ENCODE measurements at regions not wholly inside any gene's neighbourhood (a gene's known extent, or its start where the extent isn't known, plus 50 kb on each side); places are given as distances from the start of the nearest gene placed in this dataset.

GRCh38 chr12:124430491-124430890 is 135.6 kb downstream of the RFLNA start:
- DNase-seq (ENCODE audit: low read depth) = no peak

DNA sequence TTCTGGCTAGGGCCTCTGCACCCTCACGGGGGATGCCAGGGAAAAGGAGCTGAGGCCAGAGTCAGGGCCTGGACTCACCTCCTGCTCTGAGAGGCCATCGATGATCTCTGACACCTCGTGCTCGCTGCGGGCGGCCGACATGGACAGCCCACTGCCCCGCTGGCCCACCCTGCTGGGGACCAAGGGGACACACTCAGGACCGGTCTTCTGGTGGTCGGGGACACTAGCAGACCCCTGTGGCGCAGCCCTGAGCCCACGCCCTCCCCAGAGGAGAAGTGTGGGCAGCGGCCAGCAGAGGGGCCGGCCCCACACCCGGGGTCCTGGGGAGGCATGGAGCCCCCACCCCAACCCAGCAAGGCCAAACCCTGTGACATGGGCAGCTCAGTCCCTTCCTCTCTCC is 134.6 kb downstream of the RFLNA start:
- no peak for DNase-seq (ENCODE audit: low read depth)

GRCh38 chr12:124428792-124429281 is 133.9 kb downstream of the RFLNA start:
- DNase-seq (ENCODE audit: low read depth) = no peak

- DNase-seq (ENCODE audit: low read depth) = no peak
These were observed 133.4 kb downstream of the RFLNA start for GRCh38 chr12:124428136-124428791.

- DNase-seq (ENCODE audit: low read depth) = no peak
These were observed 132.0 kb downstream of the RFLNA start for GRCh38 chr12:124426594-124427555.

- DNase-seq (ENCODE audit: low read depth) = no peak
These were observed 130.8 kb downstream of the RFLNA start for GRCh38 chr12:124425667-124426066.

GRCh38 chr12:124424516-124424905 is 129.6 kb downstream of the RFLNA start:
- DNase-seq (ENCODE audit: low read depth) = no peak

DNA sequence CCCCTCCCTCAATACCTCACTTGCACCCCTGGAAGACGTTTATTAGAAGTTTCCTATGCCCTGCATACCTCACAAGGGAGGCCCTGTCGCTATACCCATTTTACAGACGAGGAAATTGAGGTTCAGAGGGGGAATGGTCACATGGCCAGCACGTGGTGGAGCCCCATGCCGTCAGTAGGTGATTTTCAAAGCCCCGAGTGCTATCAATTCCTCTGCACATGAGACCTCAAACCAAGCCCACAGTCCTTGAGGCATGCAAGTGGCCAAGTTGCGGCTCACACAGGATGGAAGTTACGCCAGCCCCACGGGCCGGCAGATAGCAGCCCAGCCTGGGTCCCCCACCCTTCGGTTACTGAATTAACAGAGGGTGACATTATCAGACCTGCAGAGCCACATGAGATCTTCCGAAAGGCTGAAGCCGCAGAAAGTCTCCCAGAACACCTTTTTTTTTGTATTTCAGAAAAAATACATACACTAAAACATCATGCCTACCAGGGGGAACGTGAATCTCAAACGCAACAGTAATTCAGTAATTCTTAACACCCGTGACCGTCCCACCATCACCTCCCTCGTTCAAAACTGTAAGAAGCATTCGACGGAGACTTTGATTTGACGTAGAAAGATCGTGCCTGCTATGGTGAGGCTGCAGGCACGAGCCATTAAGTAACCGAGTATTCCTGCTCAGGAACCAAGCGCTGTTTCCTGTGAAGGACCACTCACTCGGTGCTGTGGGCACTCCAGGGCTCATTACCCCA is 129.0 kb downstream of the RFLNA start:
- DNase-seq (ENCODE audit: low read depth) = no peak

DNA sequence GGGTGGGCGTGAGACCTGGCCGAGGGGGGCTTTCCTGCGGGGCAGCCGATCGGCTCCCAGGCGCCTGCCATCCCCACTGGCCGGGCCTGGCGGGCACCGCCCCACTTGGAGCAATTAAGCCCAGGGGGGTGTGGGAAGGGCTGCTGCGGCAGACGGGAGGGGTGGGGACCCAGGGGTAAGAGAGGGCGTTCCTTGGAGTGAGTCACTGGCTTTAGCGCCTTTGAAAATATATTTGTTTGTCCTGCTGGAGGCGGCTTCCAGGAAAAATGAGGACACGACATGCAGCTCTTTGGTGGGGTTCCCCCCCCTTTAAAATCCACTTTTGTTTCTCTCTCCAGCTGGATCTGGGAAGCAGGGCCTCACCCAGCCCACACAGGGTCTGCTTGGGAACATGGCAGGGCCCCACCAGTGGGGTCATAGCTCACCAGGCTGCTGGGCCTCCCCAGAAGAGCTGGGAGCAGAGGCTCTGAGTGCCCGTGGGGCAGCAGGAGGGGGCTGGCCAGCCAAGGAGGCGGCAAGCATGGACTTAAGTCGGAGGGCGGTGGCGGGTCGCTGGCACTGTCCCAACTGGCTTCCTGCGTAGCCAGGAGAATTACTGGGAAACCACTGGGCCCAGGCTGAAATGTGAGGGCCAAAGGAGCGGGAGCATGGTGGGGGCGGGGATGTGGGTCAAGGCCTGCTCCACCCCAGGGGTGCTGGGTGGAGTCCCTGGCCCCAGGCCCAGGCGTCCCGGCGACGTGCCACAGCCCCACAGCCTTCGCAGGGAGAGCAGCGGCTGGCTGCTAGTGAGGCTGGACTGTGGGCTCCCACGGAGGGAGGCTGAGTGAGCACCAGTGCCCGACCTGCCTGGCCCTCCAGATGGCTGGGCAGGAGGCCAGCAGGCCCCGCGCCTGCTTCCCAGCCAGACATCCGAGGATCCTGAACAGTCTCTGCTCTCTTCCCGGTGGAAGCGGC is 128.0 kb downstream of the RFLNA start:
- DNase-seq (ENCODE audit: low read depth) = no peak

GRCh38 chr12:124422142-124422569 is 127.3 kb downstream of the RFLNA start:
- DNase-seq (ENCODE audit: low read depth) = no peak

DNA sequence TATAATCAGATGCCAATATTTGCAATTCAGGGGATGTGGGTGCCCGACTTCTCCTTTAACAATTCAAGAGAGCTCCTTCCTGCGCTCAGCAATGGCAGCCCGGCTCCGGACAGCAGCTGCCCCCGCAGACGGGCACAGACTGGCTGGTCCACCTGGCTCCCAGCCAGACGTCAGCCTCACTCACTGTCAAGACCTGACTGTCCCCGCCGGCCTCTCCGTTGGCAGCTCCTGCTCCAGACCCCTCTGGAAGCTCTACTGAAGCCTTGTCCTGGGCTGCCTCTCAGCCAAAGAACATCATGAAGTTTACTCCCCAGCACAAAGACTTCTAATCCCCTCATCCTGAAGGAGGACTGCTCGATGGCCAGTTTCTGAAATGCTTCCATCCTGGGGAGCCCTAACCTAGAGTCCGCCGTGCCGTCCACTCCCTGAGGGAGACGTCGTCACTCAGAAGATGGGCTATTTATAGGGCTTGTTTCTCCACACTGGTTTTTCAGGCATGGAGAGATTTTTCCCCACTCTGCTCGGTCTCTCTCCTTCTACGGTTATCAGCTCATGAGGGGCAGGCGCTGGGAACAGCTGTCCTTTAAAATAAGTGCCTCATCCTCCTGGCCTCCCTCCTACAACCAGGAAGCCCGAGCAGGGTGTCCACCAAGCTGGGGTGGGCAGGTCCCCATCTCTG is 126.2 kb downstream of the RFLNA start:
- DNase-seq (ENCODE audit: low read depth) = no peak

GRCh38 chr12:124420041-124420995 is 125.4 kb downstream of the RFLNA start:
- no peak for DNase-seq (ENCODE audit: low read depth)

DNA sequence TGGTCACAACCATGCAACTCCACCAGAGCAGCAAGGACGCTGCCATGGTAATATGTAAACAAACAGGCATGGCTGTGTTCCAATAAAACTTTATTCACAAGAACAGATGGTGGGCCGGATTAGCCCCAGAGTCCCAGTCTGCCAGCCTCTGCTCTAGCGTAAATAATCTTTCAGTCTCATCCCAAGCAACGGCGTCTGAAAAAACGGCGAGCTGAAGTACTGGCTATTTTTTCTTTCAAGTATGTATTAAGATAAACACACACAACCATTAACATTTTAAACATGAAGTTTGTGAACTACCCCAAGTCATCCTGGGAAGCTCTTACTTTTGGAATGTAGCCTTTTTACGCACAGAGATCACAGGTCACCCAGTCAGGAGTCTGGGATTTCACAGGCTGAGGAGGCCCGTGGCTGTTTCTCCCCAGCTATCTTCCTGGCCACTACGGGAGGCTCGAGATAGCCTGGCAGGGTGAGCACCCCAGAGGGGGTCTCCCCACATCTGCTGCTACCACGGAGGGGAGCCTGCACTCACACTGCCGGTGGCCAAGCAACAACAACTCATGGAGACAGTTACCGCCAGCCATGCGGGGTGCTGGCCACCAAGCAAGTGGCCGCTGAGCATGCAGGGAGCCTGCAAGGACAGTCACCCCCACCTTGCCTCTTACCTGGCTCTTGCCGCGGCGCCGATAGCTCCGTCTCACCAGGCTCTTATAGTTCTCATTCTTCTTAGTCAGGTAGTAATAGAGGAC is 124.6 kb downstream of the RFLNA start:
- no peak for DNase-seq (ENCODE audit: low read depth)

DNA sequence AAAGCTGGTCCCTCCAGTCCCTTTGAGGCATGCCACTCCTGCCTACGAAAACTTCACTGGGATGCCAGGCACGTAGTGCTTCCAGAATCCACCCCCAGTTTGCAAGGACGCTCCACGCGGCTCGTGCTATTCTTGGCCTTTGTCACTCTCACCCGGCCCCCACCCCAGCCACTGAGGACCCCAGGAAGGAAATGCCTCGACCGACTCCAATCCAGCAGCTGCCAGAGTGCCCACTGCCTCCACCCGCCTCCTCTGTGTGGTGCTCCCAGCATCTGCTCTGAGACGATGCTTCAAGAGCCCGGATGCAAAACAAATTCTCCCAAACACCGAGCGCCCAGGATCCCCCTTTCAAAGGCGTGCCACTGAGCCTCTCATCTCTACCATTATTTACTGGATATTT is 123.9 kb downstream of the RFLNA start:
- DNase-seq (ENCODE audit: low read depth) = no peak

GRCh38 chr12:124418156-124418555 is 123.3 kb downstream of the RFLNA start:
- DNase-seq (ENCODE audit: low read depth) = no peak

DNA sequence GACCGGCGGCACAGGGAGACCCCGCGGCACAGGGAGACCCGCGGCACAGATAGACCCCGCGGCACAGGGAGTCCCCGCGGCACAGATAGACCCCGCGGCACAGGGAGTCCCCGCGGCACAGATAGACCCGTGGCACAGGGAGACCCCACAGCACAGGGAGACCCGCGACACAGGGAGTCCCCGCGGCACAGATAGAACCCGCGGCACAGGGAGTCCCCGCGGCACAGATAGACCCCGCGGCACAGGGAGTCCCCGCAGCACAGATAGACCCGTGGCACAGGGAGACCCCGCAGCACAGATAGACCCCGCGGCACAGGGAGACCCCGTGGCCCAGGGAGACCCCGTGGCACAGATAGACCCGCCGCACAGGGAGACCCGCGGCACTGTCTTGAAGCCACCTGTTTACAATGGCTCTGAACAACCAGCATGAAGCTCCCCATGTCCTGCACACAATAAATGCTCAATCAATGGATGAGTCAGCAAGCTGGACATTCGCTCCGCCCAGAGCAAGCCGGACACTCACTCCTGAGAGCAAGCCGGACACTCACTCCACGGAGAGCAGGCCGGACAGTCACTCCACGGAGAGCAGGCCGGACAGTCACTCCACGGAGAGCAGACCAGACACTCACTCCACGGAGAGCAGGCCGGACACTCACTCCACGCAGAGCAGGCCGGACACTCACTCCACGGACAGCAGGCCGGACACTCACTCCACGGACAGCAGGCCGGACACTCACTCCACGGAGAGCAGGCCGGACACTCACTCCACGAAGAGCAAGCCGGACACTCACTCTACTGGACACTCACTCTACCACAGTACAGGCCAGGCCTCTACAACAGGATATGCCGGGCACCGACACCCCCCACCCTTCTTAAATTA is 121.9 kb downstream of the RFLNA start:
- DNase-seq (ENCODE audit: low read depth) = no peak

GRCh38 chr12:124415064-124415463 is 120.2 kb downstream of the RFLNA start:
- no peak for DNase-seq (ENCODE audit: low read depth)

DNA sequence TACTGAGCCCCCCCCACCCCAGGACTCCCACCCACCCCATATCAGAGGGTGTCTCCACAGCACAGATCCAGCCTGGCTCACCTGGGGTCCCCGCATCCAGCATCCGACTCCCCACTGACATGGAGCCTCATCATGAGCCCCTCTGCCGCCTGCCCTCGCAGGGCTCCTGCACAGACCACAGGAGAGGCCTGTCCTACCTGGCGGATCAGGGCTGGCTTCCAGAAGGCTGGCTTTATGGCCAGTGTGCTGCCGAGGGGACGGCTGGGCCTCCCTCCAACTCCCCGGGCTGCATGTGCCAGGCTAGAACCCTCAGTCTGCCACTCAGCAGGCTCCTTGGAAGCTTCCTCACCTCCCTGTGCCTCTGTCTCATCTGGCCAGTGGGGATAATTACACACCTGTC is 119.0 kb downstream of the RFLNA start:
- DNase-seq (ENCODE audit: low read depth) = no peak

Measured in stimulated activated CD8-positive, alpha-beta memory T cell treated with anti-CD3 and anti-CD28 coated beads, Interleukin-7, amount 100 ng/mL, for 24 hours (primary cell).